Esophagus muscularis mucosa (tissue), 4 donors: ENCODE measurements at regions not wholly inside any gene's neighbourhood (a gene's known extent, or its start where the extent isn't known, plus 50 kb on each side); places are given as distances from the start of the nearest gene placed in this dataset.

Experiments used
- EP300 ChIP-seq: sonication (generic); formaldehyde crosslinking; IDR thresholded peaks from one replicate; pipeline ENCODE4 v1.6.1; 2017; ENCODE audit warnings: antibody characterized with exemption
- POLR2A ChIP-seq: fragments of 450-650 bp; IDR thresholded peaks from one replicate; pipeline ENCODE4 v1.6.1; 2017; ENCODE audit warnings: antibody characterized with exemption, moderate library complexity, mild to moderate bottlenecking, low read depth
- POLR2AphosphoS5 ChIP-seq, 2 donors: sonication (generic); formaldehyde crosslinking; IDR thresholded peaks; one replicate each; pipeline ENCODE4 v1.6.1; 2017; ENCODE audit warnings: antibody characterized with exemption in 2 of 2
- TF ChIP-seq, protein P1 (sequence below), 3 experiments: fragments of 200-600 bp in 2 of 3; fragments of 450-650 bp in 1 of 3; sonication (generic) in 2 of 3; IDR thresholded peaks; one replicate each; pipeline ENCODE4 v1.5.1; 2017 to 2019; ENCODE audit warnings: antibody characterized with exemption in 3 of 3, mild to moderate bottlenecking in 2 of 3, moderate library complexity in 1 of 3

DNA sequence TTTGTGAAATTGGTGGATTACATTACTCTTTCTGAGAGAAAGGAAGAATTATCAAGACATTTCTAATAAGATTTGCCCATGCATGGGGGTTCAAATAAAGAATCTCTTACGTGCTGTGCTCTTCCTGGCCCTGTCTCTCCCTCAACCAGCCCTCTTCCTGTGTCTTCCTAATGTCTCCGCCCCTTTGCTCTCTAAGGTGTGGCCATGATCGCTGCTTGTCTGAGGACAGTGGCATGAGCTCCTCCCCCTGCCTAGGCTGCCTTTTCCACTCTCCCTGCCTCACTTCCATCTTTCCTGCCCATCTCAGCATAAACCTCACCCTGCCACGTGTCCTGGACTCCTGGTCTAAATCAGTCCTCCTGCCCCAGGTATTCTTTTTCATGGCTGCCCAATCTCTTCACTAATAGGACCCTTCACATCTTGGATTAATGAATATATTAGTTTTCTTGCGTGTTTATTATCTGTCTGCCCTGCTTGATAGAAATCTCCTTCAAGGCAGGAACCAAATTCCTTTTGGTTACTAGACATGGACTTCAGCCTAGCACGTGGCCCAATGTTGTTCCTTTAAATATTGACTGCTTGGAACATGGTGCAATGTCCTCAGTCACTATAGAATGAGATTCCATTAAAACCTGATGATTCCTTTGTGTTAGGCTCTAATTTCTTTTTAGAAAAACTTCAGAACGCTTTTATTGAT is 122.3 kb downstream of the MTRR start:
- TF ChIP-seq POLR2A (no peak), EP300 (no peak), POLR2AphosphoS5 (IDR thresholded peaks at IDR 0.05) (no peak)
- TF ChIP-seq, protein P1, sequence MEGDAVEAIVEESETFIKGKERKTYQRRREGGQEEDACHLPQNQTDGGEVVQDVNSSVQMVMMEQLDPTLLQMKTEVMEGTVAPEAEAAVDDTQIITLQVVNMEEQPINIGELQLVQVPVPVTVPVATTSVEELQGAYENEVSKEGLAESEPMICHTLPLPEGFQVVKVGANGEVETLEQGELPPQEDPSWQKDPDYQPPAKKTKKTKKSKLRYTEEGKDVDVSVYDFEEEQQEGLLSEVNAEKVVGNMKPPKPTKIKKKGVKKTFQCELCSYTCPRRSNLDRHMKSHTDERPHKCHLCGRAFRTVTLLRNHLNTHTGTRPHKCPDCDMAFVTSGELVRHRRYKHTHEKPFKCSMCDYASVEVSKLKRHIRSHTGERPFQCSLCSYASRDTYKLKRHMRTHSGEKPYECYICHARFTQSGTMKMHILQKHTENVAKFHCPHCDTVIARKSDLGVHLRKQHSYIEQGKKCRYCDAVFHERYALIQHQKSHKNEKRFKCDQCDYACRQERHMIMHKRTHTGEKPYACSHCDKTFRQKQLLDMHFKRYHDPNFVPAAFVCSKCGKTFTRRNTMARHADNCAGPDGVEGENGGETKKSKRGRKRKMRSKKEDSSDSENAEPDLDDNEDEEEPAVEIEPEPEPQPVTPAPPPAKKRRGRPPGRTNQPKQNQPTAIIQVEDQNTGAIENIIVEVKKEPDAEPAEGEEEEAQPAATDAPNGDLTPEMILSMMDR (IDR thresholded peaks at IDR 0.05), result no peak
